ENCODE measurements at regions not wholly inside any gene's neighbourhood (a gene's known extent, or its start where the extent isn't known, plus 50 kb on each side); places are given as distances from the start of the nearest gene placed in this dataset.

GRCh38 chr21:36532769-36533467 is 53.0 kb upstream of the CLDN14 start:
- DNase-seq: no peak

GRCh38 chr21:36533468-36533848 is 53.5 kb upstream of the CLDN14 start:
- DNase-seq: no peak

- no peak for DNase-seq
Observed at GRCh38 chr21:36534656-36535055, 54.7 kb upstream of the CLDN14 start.

- DNase-seq: no peak
Observed at GRCh38 chr21:36535618-36536241, 55.8 kb upstream of the CLDN14 start.

GRCh38 chr21:36538761-36539160 is 58.8 kb upstream of the CLDN14 start:
- DNase-seq: no peak

- no peak for DNase-seq
Observed at GRCh38 chr21:36539434-36540150, 59.7 kb upstream of the CLDN14 start.

GRCh38 chr21:36540700-36541099 is 60.8 kb upstream of the CLDN14 start:
- DNase-seq: no peak

GRCh38 chr21:36541721-36542139 is 61.8 kb upstream of the CLDN14 start:
- no peak for DNase-seq

- DNase-seq: no peak
Observed at GRCh38 chr21:36542312-36543101, 62.6 kb upstream of the CLDN14 start.

- DNase-seq: no peak
Observed at GRCh38 chr21:36543924-36544323, 64.0 kb upstream of the CLDN14 start.

GRCh38 chr21:36544545-36544944 is 64.6 kb upstream of the CLDN14 start:
- DNase-seq: no peak

- DNase-seq: no peak
Observed at GRCh38 chr21:36545776-36546511, 66.0 kb upstream of the CLDN14 start.

- no peak for DNase-seq
Observed at GRCh38 chr21:36547464-36547863, 67.5 kb upstream of the CLDN14 start.

GRCh38 chr21:36548866-36549265 is 68.9 kb upstream of the CLDN14 start:
- no peak for DNase-seq

- DNase-seq: no peak
Observed at GRCh38 chr21:36549470-36549869, 69.5 kb upstream of the CLDN14 start.

- peak; percentile 45 for DNase-seq
Observed at GRCh38 chr21:36550761-36551160, 70.8 kb upstream of the CLDN14 start.

GRCh38 chr21:36551321-36551720 is 71.4 kb upstream of the CLDN14 start:
- no peak for DNase-seq

GRCh38 chr21:36551731-36552433 is 72.0 kb upstream of the CLDN14 start:
- DNase-seq: peak; percentile 73

GRCh38 chr21:36552434-36552785 is 72.5 kb upstream of the CLDN14 start:
- no peak for DNase-seq

GRCh38 chr21:36553406-36553805 is 73.5 kb upstream of the CLDN14 start:
- DNase-seq: no peak

- DNase-seq: no peak
Observed at GRCh38 chr21:36554411-36555157, 74.7 kb upstream of the CLDN14 start.
